ENCODE measurements at regions not wholly inside any gene's neighbourhood (a gene's known extent, or its start where the extent isn't known, plus 50 kb on each side); places are given as distances from the start of the nearest gene placed in this dataset.
"Not testable (repeated sequence)": the region's sequence is repeated elsewhere in the genome, so short reads cannot be mapped to it uniquely, and the experiment has no call there.

- no peak overlapping the region for H3K27ac ChIP-seq (ENCODE audit: low read depth, low read length)
- no peak overlapping the region for H3K4me3 ChIP-seq (ENCODE audit: low read length)
- peaks cover 11% of the 10 kb centered on the region; the same call in 1 of the 2 replicates for H3K4me1 ChIP-seq (ENCODE audit: insufficient read depth, low read length)
- no peaks in the 10 kb centered on the region for H3K27me3 ChIP-seq (ENCODE audit: insufficient read depth, low read length)
- H3K9me3 ChIP-seq (ENCODE audit: insufficient read depth, low read depth, low read length) = no peaks in the 10 kb centered on the region
- 64% methylated on average over 2 of the region's 2 CpGs for WGBS
- H3K36me3 ChIP-seq (ENCODE audit: insufficient read depth, low read length) = no peaks in the 10 kb centered on the region
- H3K9ac ChIP-seq (ENCODE audit: low read depth, low read length) = no peak overlapping the region
Observed at GRCh38 chr5:113683211-113683610, 169.7 kb downstream of the YTHDC2 start.

GRCh38 chr5:113686599-113686998 lies 173.1 kb downstream of the YTHDC2 start:
- H3K4me3 ChIP-seq (ENCODE audit: low read length) = no peak overlapping the region
- H3K27ac ChIP-seq (ENCODE audit: low read depth, low read length) = no peak overlapping the region
- peaks cover 5% of the 10 kb centered on the region; the same call in 1 of the 2 replicates for H3K4me1 ChIP-seq (ENCODE audit: insufficient read depth, low read length)
- H3K9ac ChIP-seq (ENCODE audit: low read depth, low read length) = no peak overlapping the region
- 87% methylated on average over 3 of the region's 3 CpGs for WGBS
- H3K27me3 ChIP-seq (ENCODE audit: insufficient read depth, low read length) = no peaks in the 10 kb centered on the region
- H3K36me3 ChIP-seq (ENCODE audit: insufficient read depth, low read length) = no peaks in the 10 kb centered on the region
- no peaks in the 10 kb centered on the region for H3K9me3 ChIP-seq (ENCODE audit: insufficient read depth, low read depth, low read length)

GRCh38 chr5:113689647-113690046 lies 176.2 kb downstream of the YTHDC2 start:
- no peaks in the 10 kb centered on the region for H3K27me3 ChIP-seq (ENCODE audit: insufficient read depth, low read length)
- H3K9me3 ChIP-seq (ENCODE audit: insufficient read depth, low read depth, low read length) = no peaks in the 10 kb centered on the region
- WGBS = no CpG with 5 or more reads among the region's 1 CpG
- H3K4me1 ChIP-seq (ENCODE audit: insufficient read depth, low read length) = peaks cover 29% of the 10 kb centered on the region; the same call in 1 of the 2 replicates
- no peak overlapping the region for H3K27ac ChIP-seq (ENCODE audit: low read depth, low read length)
- no peaks in the 10 kb centered on the region for H3K36me3 ChIP-seq (ENCODE audit: insufficient read depth, low read length)
- no peak overlapping the region for H3K9ac ChIP-seq (ENCODE audit: low read depth, low read length)
- H3K4me3 ChIP-seq (ENCODE audit: low read length) = no peak overlapping the region

DNA sequence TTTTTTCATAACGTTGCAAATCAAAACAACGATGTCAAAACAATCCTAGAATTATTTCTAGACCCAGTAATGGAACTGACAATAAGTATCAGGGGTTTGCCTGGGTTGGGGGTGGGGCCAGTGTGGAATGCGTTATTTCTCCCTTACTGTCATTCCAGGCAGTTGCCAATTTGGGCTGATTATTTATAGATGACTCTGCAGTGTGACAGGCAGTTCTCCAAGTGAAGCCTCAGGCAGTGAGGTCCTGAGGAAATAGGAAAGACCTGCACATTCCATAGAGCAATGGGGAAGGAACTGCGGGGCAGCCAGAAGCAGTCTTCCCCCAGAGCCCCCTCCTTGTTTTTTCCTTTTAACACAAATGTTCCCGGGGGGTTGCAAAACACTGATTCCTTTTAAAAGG lies 179.0 kb downstream of the YTHDC2 start:
- H3K27ac ChIP-seq (ENCODE audit: low read depth, low read length) = peak overlapping the region; percentile 54; the same call in 1 of the 2 replicates
- H3K4me1 ChIP-seq (ENCODE audit: insufficient read depth, low read length) = peaks cover 30% of the 10 kb centered on the region; the same call in 1 of the 2 replicates
- H3K36me3 ChIP-seq (ENCODE audit: insufficient read depth, low read length) = no peaks in the 10 kb centered on the region
- no peaks in the 10 kb centered on the region for H3K27me3 ChIP-seq (ENCODE audit: insufficient read depth, low read length)
- no peak overlapping the region for H3K9ac ChIP-seq (ENCODE audit: low read depth, low read length)
- H3K4me3 ChIP-seq (ENCODE audit: low read length) = peak overlapping the region; percentile 42; the same call in 1 of the 2 replicates
- 54% methylated on average over 3 of the region's 5 CpGs for WGBS
- no peaks in the 10 kb centered on the region for H3K9me3 ChIP-seq (ENCODE audit: insufficient read depth, low read depth, low read length)

GRCh38 chr5:113692891-113693457 lies 179.5 kb downstream of the YTHDC2 start:
- Histone ChIP-seq H3K27me3 (ENCODE audit: insufficient read depth, low read length) (no peaks in the 10 kb centered on the region), H3K36me3 (ENCODE audit: insufficient read depth, low read length) (no peaks in the 10 kb centered on the region), H3K4me3 (ENCODE audit: low read length) (peak overlapping the region; percentile 42), H3K9me3 (ENCODE audit: insufficient read depth, low read depth, low read length) (no peaks in the 10 kb centered on the region), H3K27ac (ENCODE audit: low read depth, low read length) (peak overlapping the region; percentile 65; the same call in 1 of the 2 replicates), H3K9ac (ENCODE audit: low read depth, low read length) (no peak overlapping the region), H3K4me1 (ENCODE audit: insufficient read depth, low read length) (peaks cover 30% of the 10 kb centered on the region; the same call in 1 of the 2 replicates)
- 6% methylated on average over 14 of the region's 15 CpGs for WGBS

- Histone ChIP-seq H3K4me1 (ENCODE audit: insufficient read depth, low read length) (peaks cover 30% of the 10 kb centered on the region; the same call in 1 of the 2 replicates), H3K27me3 (ENCODE audit: insufficient read depth, low read length) (no peaks in the 10 kb centered on the region), H3K27ac (ENCODE audit: low read depth, low read length) (peak overlapping the region; percentile 67), H3K36me3 (ENCODE audit: insufficient read depth, low read length) (no peaks in the 10 kb centered on the region), H3K9me3 (ENCODE audit: insufficient read depth, low read depth, low read length) (0 out of 2 replicates have a peak, but pooled peaks cover under 1% of the 10 kb centered on the region), H3K9ac (ENCODE audit: low read depth, low read length) (no peak overlapping the region), H3K4me3 (ENCODE audit: low read length) (no peak overlapping the region; the same call in 1 of the 2 replicates)
- 76% methylated on average over 4 of the region's 4 CpGs for WGBS
Observed at GRCh38 chr5:113693701-113694100, 180.2 kb downstream of the YTHDC2 start.

GRCh38 chr5:113694576-113694975 lies 181.1 kb downstream of the YTHDC2 start:
- H3K27ac ChIP-seq (ENCODE audit: low read depth, low read length) = no peak overlapping the region
- H3K9me3 ChIP-seq (ENCODE audit: insufficient read depth, low read depth, low read length) = peaks cover 7% of the 10 kb centered on the region; the same call in 1 of the 2 replicates
- H3K4me1 ChIP-seq (ENCODE audit: insufficient read depth, low read length) = peaks cover 30% of the 10 kb centered on the region; the same call in 1 of the 2 replicates
- H3K9ac ChIP-seq (ENCODE audit: low read depth, low read length) = no peak overlapping the region
- WGBS = 90% methylated on average over 2 of the region's 2 CpGs
- no peak overlapping the region for H3K4me3 ChIP-seq (ENCODE audit: low read length)
- H3K27me3 ChIP-seq (ENCODE audit: insufficient read depth, low read length) = no peaks in the 10 kb centered on the region
- H3K36me3 ChIP-seq (ENCODE audit: insufficient read depth, low read length) = no peaks in the 10 kb centered on the region

DNA sequence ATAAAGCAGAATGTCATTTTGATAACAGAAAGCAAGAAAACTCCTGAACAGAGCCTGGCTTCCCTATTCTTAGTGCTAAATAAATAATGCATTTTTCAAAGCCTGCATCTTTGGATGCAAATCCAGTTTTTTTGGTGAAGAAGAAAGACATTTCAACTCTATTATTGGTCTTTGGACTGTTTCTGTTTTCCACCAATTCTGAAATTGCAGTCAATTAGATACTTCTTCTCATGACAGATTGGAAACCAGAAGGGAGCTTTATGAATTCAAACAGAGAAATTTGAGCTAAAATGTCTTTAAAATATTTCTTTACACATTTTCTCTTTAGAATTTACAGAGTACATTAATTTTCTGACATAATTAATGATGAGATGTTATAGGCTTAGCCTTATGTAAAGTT lies 189.8 kb downstream of the YTHDC2 start:
- no peaks in the 10 kb centered on the region for H3K36me3 ChIP-seq (ENCODE audit: insufficient read depth, low read length)
- no peak overlapping the region for H3K9ac ChIP-seq (ENCODE audit: low read depth, low read length)
- H3K27me3 ChIP-seq (ENCODE audit: insufficient read depth, low read length) = no peaks in the 10 kb centered on the region

DNA sequence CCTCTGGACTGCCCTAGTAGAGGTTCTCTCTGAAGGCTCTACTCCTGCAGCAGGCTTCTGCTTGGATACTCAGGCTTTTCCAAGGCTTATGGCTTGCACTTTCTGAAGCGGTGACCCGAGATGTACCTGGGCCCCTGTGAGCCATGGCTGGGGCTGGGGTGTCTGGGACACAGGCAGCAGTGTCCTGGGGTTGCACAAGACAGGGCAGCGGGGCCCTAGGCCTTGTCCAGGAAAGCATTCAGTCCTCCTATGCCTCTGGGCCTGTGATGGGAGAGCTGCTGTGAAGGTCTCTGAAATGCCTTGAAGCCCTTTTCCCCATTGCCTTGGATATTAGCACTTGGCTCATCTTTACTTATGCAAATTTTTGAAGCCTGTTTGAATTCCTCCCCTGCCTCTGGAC lies 192.2 kb downstream of the YTHDC2 start:
- WGBS = 94% methylated on average over 3 of the region's 3 CpGs
- H3K9me3 ChIP-seq (ENCODE audit: insufficient read depth, low read depth, low read length) = peaks cover 25% of the 10 kb centered on the region
- H3K4me1 ChIP-seq (ENCODE audit: insufficient read depth, low read length) = no peaks in the 10 kb centered on the region
- H3K36me3 ChIP-seq (ENCODE audit: insufficient read depth, low read length) = no peaks in the 10 kb centered on the region
- no peak overlapping the region for H3K4me3 ChIP-seq (ENCODE audit: low read length)
- no peak overlapping the region for H3K27ac ChIP-seq (ENCODE audit: low read depth, low read length)
- no peaks in the 10 kb centered on the region for H3K27me3 ChIP-seq (ENCODE audit: insufficient read depth, low read length)
- no peak overlapping the region for H3K9ac ChIP-seq (ENCODE audit: low read depth, low read length)

More for the DNA sequence above, 189.8 kb downstream of the YTHDC2 start:
- Histone ChIP-seq H3K27ac (ENCODE audit: low read depth, low read length) (no peak overlapping the region), H3K4me1 (ENCODE audit: insufficient read depth, low read length) (no peaks in the 10 kb centered on the region), H3K4me3 (ENCODE audit: low read length) (no peak overlapping the region), H3K9me3 (ENCODE audit: insufficient read depth, low read depth, low read length) (peaks cover 33% of the 10 kb centered on the region)

- Histone ChIP-seq H3K4me1 (ENCODE audit: insufficient read depth, low read length) (no peaks in the 10 kb centered on the region), H3K9ac (ENCODE audit: low read depth, low read length) (no peak overlapping the region), H3K4me3 (ENCODE audit: low read length) (no peak overlapping the region), H3K27ac (ENCODE audit: low read depth, low read length) (no peak overlapping the region), H3K9me3 (ENCODE audit: insufficient read depth, low read depth, low read length) (peaks cover 29% of the 10 kb centered on the region), H3K27me3 (ENCODE audit: insufficient read depth, low read length) (no peaks in the 10 kb centered on the region), H3K36me3 (ENCODE audit: insufficient read depth, low read length) (no peaks in the 10 kb centered on the region)
- 67% methylated on average over 1 of the region's 1 CpG for WGBS
Observed at GRCh38 chr5:113713051-113713450, 199.6 kb downstream of the YTHDC2 start.

GRCh38 chr5:113715921-113716320 lies 202.4 kb downstream of the YTHDC2 start:
- 93% methylated on average over 2 of the region's 2 CpGs for WGBS
- not testable (repeated sequence) for H3K27ac ChIP-seq (ENCODE audit: low read depth, low read length); H3K9ac ChIP-seq (ENCODE audit: low read depth, low read length); H3K4me3 ChIP-seq (ENCODE audit: low read length); H3K4me1 ChIP-seq (ENCODE audit: insufficient read depth, low read length); H3K36me3 ChIP-seq (ENCODE audit: insufficient read depth, low read length); H3K27me3 ChIP-seq (ENCODE audit: insufficient read depth, low read length)
- H3K9me3 ChIP-seq (ENCODE audit: insufficient read depth, low read depth, low read length) = peaks cover 26% of the 10 kb centered on the region

DNA sequence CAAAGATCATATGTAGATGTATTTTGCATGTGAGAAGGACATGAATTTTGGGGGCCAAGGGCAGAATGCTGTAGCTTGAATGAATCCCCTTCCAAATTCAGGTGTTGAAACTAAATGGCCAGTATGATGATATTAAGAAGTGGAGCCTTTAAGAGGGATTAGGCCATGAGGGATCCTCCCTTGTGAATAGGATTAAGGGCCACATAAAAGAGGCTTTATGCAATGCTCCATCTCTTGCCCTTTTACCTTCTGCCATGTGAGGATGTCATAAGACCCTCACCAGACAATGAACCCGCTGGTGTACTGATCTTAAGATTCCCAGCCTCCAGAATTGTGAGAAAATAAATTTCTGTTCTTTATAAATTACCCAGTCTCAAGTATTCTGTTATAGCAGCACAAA lies 206.1 kb downstream of the YTHDC2 start:
- 100% methylated on average over 1 of the region's 1 CpG for WGBS
- no peaks in the 10 kb centered on the region for H3K27me3 ChIP-seq (ENCODE audit: insufficient read depth, low read length)
- H3K36me3 ChIP-seq (ENCODE audit: insufficient read depth, low read length) = no peaks in the 10 kb centered on the region
- no peaks in the 10 kb centered on the region for H3K4me1 ChIP-seq (ENCODE audit: insufficient read depth, low read length)
- H3K9ac ChIP-seq (ENCODE audit: low read depth, low read length) = no peak overlapping the region
- H3K4me3 ChIP-seq (ENCODE audit: low read length) = no peak overlapping the region
- H3K9me3 ChIP-seq (ENCODE audit: insufficient read depth, low read depth, low read length) = peaks cover 23% of the 10 kb centered on the region
- no peak overlapping the region for H3K27ac ChIP-seq (ENCODE audit: low read depth, low read length)
